Activated naive CD4-positive, alpha-beta T cell treated with anti-CD3 and anti-CD28 coated beads, Interleukin-2, amount 50 U/mL, for 16 hours (primary cell): ENCODE measurements at regions not wholly inside any gene's neighbourhood (a gene's known extent, or its start where the extent isn't known, plus 50 kb on each side); places are given as distances from the start of the nearest gene placed in this dataset.
"Not testable (repeated sequence)": the region's sequence is repeated elsewhere in the genome, so short reads cannot be mapped to it uniquely, and the experiment has no call there.

Experiments
- DNase-seq: peaks from one replicate; pipeline ENCODE4 v3.0.0-alpha.2; 2020

DNA sequence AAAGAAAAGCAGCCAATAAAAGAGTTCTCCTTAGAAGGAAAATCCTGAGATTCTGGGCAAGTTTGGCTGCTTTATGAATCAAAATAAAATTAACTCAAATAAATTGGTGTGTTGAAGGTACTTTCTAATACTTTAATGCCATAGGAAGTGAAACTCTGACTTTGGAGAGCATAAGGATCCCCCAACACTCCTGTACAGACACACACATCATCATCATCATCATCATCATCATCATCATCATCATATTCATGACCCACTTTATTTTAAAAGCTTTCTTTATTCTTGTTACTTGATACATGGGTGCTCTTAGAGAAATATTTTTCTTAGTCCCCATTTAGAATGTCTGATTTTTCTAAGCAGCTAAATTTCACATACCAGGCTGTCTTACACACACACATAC, 283.1 kb upstream of the CYRIA start:
- no peak for DNase-seq

GRCh38 chr2:16948053-16948452, 282.4 kb upstream of the CYRIA start:
- DNase-seq: no peak

DNA sequence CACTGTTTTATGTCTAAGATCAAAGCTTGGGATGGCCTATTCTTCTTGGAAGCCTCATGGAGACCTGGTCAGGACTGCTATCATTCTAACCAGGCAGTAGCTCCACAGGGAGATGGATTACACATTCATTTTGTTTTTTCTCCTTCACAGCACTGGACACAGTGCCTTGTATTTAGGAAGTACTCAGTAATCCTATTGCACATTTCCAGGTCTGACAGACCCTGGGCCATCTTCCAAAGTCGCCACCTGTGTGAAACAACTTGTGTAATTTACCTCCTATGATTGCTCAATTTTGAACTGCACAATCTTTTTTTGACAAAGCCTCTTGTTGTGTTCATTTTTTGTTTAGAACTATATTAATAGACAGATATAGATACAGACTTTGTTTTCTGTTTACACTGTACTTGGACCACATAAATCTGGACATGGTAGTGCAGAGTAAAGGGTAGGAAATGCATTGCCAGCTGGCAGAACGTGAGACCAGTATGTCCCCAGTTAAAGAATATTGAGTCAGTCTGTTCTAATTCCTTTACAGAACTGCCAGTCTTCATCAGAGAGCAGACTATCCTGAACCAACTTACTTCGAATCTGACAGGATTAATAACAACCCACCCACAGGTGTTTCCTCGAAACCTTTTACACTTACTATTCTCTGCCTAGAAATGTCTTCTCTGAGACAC, 277.8 kb upstream of the CYRIA start:
- DNase-seq: no peak

DNA sequence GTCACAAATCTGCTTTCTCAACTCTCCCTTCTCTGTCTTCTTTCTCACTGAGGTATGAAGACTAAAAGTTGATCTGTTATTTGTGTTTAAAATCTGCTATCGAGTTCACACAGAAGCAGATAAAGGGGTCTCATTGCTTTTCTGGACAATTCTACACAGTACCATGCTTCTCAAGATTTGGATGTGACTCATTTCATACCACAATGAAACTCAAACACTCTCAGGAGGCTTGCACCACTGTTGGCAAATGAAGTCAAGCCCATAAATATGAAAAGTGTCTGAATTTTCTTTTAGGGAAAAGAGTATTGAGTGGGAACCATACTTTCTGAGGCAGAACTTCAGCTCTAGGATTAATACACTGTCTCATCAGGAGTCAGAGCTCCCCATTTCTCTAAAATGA, 274.6 kb upstream of the CYRIA start:
- no peak for DNase-seq

DNA sequence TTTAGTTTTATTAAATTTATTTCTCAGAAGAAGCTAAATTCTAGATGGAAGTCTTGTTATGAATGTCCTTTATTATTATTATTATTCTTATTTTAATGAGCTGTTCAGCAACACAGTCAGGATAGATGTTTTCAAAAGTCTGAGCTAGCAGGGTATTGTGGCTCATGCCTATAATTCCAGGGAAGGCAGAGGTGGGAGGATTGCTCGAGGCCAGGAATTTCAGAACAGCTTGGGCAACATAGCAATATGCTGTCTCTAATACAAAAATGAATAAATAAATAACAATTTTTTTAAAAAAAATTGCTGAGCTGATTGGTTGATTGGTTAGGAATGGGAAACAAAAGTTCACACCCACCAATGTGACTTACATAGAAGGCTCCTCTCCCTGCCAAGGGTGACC, 274.1 kb upstream of the CYRIA start:
- DNase-seq: no peak

DNA sequence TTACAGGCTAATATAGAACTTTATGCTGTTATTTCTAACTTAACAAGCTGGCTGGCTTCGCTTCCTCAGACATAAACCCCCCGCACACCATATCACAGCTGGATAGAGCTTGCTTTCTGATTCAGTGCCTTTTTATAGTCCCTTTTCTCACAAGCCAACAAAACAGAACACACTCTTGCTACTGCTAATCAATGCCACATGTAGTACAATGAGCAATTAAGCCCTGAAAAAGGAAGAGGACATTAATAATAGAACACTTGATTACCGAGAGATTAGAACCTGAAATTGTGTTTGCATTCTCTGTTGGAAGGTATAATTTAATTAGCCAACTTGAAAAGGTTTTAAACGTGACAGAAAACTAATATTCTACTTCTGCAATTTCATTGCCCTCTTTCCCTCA, 267.7 kb upstream of the CYRIA start:
- no peak for DNase-seq

DNA sequence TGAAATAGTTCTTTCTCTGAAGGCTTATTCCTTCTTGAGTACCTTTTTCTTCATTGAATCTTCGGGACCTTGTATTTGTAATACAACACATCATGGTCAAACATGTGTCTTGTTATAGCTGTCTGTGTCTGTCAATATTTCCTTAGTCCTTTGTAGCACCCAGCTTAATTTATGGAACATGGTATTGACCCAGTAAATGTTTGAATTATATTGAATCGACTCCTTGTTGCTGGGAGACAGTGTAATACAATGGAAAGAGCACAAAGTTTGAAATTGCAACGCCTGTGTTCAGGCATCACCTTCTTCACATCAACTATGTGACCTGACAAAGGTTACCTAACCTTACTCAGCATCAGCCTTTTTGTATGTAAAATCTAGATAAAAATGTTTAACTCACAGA, 267.2 kb upstream of the CYRIA start:
- DNase-seq: no peak

DNA sequence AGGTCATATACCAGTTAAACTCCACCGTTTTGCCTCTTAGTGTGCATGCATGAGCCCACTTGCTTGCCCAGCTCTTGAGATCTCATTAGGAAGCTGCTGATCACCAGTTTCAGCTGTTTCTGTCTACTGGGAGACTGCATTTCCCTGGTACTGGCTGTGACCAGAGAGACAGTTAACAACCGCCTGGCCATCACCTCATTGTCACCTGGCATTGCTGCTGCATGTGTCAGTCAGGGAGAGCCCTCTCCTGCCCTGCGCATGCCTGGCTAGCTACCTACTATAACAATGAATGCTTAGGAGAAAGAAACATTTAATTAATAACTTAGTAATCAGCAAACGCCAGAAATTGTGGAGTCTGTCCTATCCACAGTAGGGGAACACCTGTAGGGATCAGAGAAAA, 265.8 kb upstream of the CYRIA start:
- no peak for DNase-seq

DNA sequence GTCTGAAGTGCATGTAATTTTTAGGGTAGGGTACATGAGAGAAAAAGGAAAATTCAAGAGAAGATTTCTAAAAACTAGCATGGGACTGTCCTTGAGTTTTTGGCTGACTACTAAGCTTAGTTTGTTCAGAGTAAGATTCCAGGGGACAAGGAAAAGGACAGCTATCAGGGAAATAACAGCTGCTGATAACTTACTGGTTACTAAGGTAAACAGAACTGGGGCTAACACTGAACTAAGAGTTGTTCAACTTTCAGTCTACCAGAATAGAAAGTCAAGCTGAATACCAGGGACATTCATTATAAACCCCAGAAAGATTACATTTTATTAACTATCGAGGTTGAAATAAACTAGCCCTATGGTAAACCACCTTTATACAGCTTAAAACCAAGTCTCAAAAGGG, 261.8 kb upstream of the CYRIA start:
- DNase-seq: no peak

- no peak for DNase-seq
Measured at GRCh38 chr2:16925145-16925544, 259.5 kb upstream of the CYRIA start.

DNA sequence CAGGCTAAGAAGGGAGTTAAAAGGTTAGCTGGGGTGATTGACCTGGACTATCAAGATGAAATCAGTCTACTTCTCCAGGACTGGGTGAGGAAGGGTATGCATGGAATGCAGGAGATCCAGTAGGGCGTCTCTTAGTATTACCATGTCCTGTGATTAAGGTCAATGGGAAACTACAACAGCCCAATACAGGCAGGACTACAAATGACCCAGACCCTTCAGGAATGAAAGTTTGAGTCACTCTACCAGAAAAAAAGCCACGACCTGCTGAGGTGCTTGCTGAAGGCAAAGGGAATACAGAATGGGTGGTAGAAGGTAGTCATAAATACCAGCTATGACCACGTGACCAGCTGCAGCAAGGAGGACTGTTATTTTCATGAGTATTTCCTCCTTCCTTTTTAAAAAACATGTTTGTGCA, 249.7 kb upstream of the CYRIA start:
- DNase-seq: not testable (repeated sequence)

- no peak for DNase-seq
Measured at GRCh38 chr2:16911746-16912145, 246.1 kb upstream of the CYRIA start.

GRCh38 chr2:16908656-16909055, 243.0 kb upstream of the CYRIA start:
- DNase-seq: no peak

GRCh38 chr2:16907645-16908282, 242.1 kb upstream of the CYRIA start:
- no peak for DNase-seq

GRCh38 chr2:16905325-16905724, 239.7 kb upstream of the CYRIA start:
- not testable (repeated sequence) for DNase-seq

DNA sequence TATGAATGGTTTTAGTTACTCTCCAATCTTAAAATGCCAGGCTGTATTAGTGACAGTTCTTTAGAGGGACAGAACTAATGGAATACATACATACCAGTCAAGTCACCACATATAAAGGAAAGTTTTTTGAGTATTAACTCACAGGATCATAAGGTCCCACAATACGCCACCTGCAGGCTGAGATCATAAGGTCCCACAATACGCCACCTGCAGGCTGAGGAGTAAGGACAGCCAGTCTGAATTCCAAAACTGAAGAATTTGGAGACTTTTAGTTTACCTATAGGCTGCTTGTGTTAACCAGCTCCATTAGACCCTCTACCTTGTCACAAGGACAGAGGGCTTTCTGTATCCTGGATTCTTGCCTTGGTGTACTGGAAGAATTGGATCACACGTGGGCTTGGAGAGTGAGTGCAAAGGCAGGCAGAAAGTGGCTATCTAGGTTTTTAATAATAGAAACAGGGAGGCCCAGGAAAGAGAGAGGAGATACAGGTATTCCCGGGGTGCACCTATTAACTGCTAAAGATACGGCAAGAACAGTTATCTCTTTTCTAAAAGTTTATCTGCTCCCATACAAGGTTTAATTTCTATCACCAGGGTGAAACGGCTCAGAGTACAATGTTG, 234.9 kb upstream of the CYRIA start:
- DNase-seq: no peak

DNA sequence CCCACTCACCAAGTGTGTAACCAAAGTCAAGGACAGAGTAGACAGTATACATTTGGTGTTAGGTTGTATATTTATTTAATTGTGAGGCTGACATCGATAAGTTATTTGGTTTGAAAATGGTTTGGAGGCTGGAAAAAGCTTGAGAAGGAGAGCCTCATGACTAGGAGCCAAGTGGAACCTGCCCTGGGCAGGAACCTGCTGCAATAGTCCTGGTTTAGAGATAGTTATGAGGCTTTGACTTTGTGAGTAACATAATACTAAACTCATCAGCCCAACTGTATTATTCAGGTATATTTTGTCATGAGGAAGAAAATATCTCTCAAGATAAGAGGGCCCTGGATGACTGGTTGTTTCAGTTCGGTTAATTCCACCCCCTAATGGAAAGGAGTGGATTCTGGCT, 234.3 kb upstream of the CYRIA start:
- no peak for DNase-seq

- DNase-seq: no peak
Measured at GRCh38 chr2:16890081-16890480, 224.4 kb upstream of the CYRIA start.

GRCh38 chr2:16885027-16885426, 219.4 kb upstream of the CYRIA start:
- DNase-seq: no peak

GRCh38 chr2:16882706-16883105, 217.1 kb upstream of the CYRIA start:
- DNase-seq: no peak

DNA sequence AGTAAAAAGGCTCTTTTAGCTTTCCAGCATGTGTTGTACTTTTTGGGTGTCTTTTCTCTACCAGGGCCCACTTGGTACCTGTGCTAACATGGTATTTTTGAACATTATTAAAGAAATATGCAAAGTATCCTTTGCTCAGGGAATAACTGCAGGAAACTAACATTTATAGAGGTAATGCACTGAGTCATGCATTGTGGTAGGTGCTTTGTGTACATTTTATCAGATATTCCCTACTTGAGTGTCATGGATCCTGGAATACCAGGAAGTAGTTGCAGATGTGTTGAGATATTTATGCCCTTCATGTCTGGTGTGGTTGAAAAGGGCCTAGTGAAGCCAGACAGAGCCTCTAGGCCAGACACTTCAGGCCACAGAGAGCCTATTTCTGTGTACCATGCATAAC, 215.5 kb upstream of the CYRIA start:
- DNase-seq: no peak

GRCh38 chr2:16871411-16871810, 205.8 kb upstream of the CYRIA start:
- no peak for DNase-seq

GRCh38 chr2:16870491-16871076, 204.9 kb upstream of the CYRIA start:
- no peak for DNase-seq

- DNase-seq: no peak
Measured at GRCh38 chr2:16869711-16870110, 204.1 kb upstream of the CYRIA start.
